GM12872 (cell line): ENCODE measurements at regions not wholly inside any gene's neighbourhood (a gene's known extent, or its start where the extent isn't known, plus 50 kb on each side); places are given as distances from the start of the nearest gene placed in this dataset.

Experiments
- TF ChIP-seq, protein P1 (sequence below): IDR thresholded peaks from 3 replicates; pipeline ENCODE4 v1.5.1; 2011; ENCODE audit warnings: low read depth, mild to moderate bottlenecking, low read length, moderate library complexity; ENCODE audit not compliant: insufficient read depth

DNA sequence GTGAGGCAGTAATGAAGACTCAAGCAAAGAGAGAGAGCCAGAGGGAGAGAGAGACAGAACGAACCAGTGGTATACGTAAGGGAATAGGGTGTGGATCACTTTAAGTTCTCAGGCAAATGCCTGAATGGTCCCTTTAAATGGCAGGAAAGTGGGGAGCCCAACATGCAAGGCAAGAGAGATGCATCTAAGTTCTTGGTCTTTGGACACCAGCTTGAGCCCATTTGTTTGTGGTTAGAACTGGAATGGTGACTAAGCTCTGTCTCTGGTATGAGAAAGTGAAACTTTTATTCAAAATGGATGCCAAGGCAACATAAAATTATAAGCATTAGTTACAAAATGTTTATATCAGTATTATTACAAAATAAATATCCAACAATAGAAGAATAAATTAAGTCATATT lies 192.2 kb upstream of the ALG10 start:
- TF ChIP-seq, protein P1, sequence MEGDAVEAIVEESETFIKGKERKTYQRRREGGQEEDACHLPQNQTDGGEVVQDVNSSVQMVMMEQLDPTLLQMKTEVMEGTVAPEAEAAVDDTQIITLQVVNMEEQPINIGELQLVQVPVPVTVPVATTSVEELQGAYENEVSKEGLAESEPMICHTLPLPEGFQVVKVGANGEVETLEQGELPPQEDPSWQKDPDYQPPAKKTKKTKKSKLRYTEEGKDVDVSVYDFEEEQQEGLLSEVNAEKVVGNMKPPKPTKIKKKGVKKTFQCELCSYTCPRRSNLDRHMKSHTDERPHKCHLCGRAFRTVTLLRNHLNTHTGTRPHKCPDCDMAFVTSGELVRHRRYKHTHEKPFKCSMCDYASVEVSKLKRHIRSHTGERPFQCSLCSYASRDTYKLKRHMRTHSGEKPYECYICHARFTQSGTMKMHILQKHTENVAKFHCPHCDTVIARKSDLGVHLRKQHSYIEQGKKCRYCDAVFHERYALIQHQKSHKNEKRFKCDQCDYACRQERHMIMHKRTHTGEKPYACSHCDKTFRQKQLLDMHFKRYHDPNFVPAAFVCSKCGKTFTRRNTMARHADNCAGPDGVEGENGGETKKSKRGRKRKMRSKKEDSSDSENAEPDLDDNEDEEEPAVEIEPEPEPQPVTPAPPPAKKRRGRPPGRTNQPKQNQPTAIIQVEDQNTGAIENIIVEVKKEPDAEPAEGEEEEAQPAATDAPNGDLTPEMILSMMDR: no peak

DNA sequence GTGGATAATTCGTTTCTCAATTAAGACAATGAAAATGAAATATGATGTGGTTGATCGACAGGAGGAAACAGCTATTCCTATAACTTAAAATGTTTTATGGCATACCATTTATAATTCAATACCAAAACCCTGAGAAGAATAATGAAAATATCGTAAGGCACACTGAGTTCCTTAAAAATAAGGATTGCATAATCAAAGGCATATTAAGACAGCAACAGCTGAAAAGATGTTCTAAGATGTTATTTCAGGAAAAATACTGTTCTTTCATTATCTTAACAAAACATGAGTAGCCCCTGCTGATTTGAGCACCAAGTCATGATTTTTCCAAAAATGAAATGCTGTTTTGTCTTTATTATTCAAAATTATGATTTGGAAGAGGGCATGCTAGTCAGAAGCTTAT lies 189.4 kb upstream of the ALG10 start:
- TF ChIP-seq, protein P1: no peak

DNA sequence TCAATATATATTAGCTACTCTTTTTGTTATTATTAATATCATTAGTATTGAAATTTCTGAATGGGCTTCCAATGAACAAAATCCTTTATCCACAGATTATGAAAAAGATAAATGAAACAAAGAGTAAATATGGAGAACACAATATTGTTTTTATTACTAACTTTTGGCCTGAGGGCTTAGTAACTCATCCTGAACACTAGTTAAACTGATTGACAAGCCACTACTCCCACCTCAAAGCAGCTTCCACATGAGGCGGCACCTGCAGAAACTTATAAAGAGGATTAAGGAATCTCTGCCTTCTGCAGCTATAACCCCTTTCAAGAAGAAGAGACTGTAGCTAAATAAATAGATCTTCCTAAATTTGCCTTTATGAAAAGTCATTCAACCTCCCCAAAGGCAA lies 187.6 kb upstream of the ALG10 start:
- TF ChIP-seq, protein P1: no peak

DNA sequence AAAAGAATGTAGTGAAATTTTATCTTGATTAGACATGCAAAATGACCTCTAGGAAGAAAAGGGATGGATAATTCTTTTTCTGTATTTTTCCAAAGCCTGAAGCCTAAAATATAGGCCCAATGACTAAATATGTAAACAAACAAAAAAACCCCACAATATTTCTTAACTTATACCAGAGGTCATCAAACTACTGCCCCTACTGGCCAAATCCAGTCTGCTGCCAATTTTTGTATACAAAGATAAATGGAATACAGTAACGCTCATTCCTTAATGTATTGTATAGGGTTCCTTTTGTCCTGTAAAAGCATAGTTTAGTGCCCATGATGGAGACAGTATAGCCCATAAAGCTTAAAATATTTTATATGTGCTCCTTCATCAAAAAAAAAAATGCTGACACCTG lies 145.7 kb upstream of the ALG10 start:
- TF ChIP-seq, protein P1: no peak

DNA sequence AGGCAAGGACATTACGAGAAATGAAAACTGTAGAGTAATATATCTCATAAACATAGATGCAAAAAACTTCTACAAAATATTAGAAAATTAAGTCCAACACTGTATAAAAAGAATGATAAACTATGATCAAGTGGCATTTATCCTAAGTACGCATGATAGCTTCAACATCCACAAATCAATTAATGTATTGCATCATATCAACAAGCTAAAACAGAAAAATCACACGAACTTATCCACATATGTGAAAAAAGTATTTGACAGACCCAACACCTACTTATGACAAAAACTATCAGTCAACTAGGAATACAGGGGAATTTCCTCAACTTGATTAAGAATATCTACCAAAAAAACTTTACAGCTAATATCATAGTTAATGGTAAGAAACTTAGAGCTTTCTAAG lies 129.9 kb upstream of the ALG10 start:
- TF ChIP-seq, protein P1: no peak

DNA sequence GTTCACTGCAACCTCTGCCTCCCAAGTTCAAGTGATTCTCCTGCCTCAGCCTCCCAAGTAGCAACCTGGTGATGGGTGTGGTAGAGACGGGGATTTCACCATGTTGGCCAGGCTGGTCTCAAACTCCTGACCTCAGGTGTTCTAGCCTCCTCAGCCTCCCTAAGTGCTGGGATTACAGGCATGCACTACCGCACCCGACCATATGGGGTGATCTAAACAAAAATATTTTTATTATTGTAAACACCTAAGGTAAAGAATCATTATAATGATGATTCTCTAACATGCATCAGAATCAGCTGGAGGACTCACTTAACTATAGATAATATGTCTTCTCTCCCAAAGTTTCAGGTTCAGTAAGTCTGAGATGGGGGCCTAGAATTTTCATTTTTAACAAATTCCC lies 96.2 kb upstream of the ALG10 start:
- TF ChIP-seq, protein P1: peak; percentile 9; the same call in 1 of the 3 replicates

DNA sequence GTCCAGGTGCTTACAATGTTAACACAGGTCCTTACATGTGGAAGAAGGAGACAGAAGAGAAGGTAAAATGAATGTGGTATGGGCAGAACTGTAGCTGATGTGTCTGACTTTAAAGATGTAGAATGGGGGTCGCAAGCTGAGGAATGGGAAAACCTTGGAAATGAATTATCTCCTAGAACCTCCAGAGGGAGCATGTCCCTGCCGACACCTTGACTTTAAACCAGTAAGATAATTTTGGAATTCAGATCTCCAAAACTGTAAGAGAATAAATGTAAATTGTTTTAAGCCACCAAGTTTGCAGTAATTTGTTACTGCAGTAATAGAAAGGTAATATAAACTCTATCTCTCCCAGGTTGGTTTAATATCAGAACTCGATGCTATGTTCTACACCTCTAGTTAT lies 80.1 kb upstream of the ALG10 start:
- TF ChIP-seq, protein P1: no peak
